ENCODE measurements at regions not wholly inside any gene's neighbourhood (a gene's known extent, or its start where the extent isn't known, plus 50 kb on each side); places are given as distances from the start of the nearest gene placed in this dataset.

DNA sequence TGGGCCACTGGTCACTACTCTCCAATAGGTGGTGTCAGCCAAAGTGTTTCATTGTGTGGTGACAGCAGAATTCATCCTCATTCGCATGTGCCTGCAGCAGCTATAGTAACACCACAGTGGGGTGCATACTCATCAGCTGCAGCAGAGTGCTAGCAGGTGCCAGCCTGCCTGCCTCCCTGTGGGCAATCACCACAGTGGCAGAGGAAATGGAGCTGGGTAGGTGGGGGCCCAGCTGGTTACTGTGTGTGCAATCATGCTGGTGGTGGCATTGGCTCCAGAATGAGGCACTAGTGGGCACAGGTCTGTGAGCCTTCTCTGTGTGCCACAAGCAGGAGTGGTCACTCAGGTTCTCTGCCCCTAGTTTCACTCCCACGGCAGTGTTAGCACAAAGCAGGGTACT lies 579.2 kb downstream of the PTPRC start:
- H2AFZ ChIP-seq (ENCODE audit: control insufficient read depth, low read depth, low read length), result no peak overlapping the region
- ChIA-PET POLR2A (interaction anchor here (1.1 kb wide), 1 partner anchor 30 kb away, joined by 3 read pairs; no protein-coding TSS in a partner anchor), CTCF (no interaction called here), SMC1A (ENCODE audit: uncharacterized antibody, unreplicated experiment) (interaction anchor here (1.1 to 1.9 kb wide), 5 partner anchors 8 to 16 kb away, joined by 3 to 5 read pairs (median 4); no protein-coding TSS in a partner anchor), RAD21 (ENCODE audit: unreplicated experiment) (interaction anchor here (1.9 kb wide), 1 partner anchor 44 kb away, joined by 4 read pairs; no protein-coding TSS in a partner anchor)
- in situ Hi-C loops (cut with MboI), result no loop called here
- no peak overlapping the region for H3K4me3 ChIP-seq
- no peaks in the 10 kb centered on the region for H4K20me1 ChIP-seq (ENCODE audit: control insufficient read depth, insufficient read depth)
- TF ChIP-seq IRF4 (IDR thresholded peaks at IDR 0.05; ENCODE audit: low read depth, low read length) (no peak), CREB1 (IDR thresholded peaks at IDR 0.05; ENCODE audit: low read depth) (no peak), CHD1 (IDR thresholded peaks at IDR 0.05; ENCODE audit: low read depth, low read length) (no peak), EZH2 (IDR thresholded peaks at IDR 0.05; ENCODE audit: borderline replicate concordance, control insufficient read depth, low read depth, low read length) (no peak), LARP7 (IDR thresholded peaks at IDR 0.05) (no peak), ZNF217 (IDR thresholded peaks at IDR 0.05) (no peak)
- BruUV-seq (replicated peaks), result no TSS peak
- DNase-seq (ENCODE audit: low read depth, low spot score) (no peak), ATAC-seq (peak; percentile 19; the same call in 1 of the 3 replicates), FAIRE-seq (no peak)
- H3K9me3 ChIP-seq (replicated peaks; ENCODE audit: control insufficient read depth, insufficient read depth, low read length), result no peaks in the 10 kb centered on the region
- WGBS (ENCODE audit: insufficient coverage, insufficient replicate concordance, low lambda C conversion rate, missing lambda C conversion rate), result 54% methylated on average over 2 of the region's 2 CpGs
- H3K27ac ChIP-seq (ENCODE audit: control insufficient read depth, insufficient read depth), result no peak overlapping the region
- no peaks in the 10 kb centered on the region for H3K79me2 ChIP-seq (ENCODE audit: control insufficient read depth, insufficient read depth, low read length)
- no peaks in the 10 kb centered on the region for H3K4me1 ChIP-seq (ENCODE audit: control insufficient read depth, insufficient read depth, low read length)
- no peak overlapping the region for H3K4me2 ChIP-seq (ENCODE audit: control insufficient read depth, insufficient read depth)
- H3K36me3 ChIP-seq (ENCODE audit: control insufficient read depth in 2 of 2, insufficient read depth in 2 of 2, low read length in 1 of 2), result no peaks in the 10 kb centered on the region
- H3K9ac ChIP-seq (ENCODE audit: control insufficient read depth, insufficient read depth, low read length), result no peak overlapping the region
- H3K27me3 ChIP-seq (replicated peaks in 1 of 2; ENCODE audit: control insufficient read depth in 2 of 2, insufficient read depth in 2 of 2, low read length in 1 of 2), result no peaks in the 10 kb centered on the region
- intact Hi-C loops (cut with micrococcal nuclease; ENCODE audit: unreplicated experiment), result no loop called here

DNA sequence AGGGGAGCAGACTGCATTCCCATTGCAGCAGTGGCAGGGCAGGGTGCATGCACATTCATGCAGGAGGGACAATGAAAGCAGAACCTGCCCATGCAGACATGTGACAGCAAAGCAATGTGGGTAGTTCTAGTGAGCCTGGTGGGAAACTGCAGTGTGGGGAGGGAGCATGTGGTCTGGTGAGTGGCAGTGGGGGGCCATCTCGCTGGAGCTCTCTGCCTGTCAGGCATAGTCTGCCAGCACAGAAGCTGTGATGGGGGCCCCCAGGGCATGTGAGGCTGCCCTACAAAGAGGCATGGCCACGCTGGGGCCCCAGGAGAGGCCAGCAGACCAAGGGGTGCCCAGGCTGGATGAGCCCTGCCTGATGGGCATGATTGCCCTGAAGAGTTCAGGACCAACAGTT lies 579.7 kb downstream of the PTPRC start:
- H3K27me3 ChIP-seq (replicated peaks in 1 of 2; ENCODE audit: control insufficient read depth in 2 of 2, insufficient read depth in 2 of 2, low read length in 1 of 2), result no peaks in the 10 kb centered on the region
- RAD21 ChIA-PET (ENCODE audit: unreplicated experiment), result interaction anchor here (1.9 kb wide), 1 partner anchor 45 kb away, joined by 4 read pairs; no protein-coding TSS in a partner anchor
- no peak overlapping the region for H3K4me2 ChIP-seq (ENCODE audit: control insufficient read depth, insufficient read depth)
- H3K4me1 ChIP-seq (ENCODE audit: control insufficient read depth, insufficient read depth, low read length), result no peaks in the 10 kb centered on the region
- H3K9me3 ChIP-seq (replicated peaks; ENCODE audit: control insufficient read depth, insufficient read depth, low read length), result no peaks in the 10 kb centered on the region
- CTCF ChIA-PET, result no interaction called here
- no TSS peak for BruUV-seq (replicated peaks)
- in situ Hi-C loops (cut with MboI), result no loop called here
- no peak for FAIRE-seq
- no peaks in the 10 kb centered on the region for H3K79me2 ChIP-seq (ENCODE audit: control insufficient read depth, insufficient read depth, low read length)
- intact Hi-C loops (cut with micrococcal nuclease; ENCODE audit: unreplicated experiment), result no loop called here
- no peak for TF ChIP-seq ESRRA (IDR thresholded peaks at IDR 0.05; ENCODE audit: low read length)
- TF ChIP-seq CEBPZ (IDR thresholded peaks at IDR 0.05; ENCODE audit: low read depth, low read length), result no peak
- no peak for TF ChIP-seq SUZ12 (IDR thresholded peaks at IDR 0.05; ENCODE audit: unreplicated experiment)
- no peak for TF ChIP-seq YY1 (IDR thresholded peaks at IDR 0.05; ENCODE audit: low read depth, low read length)
- TF ChIP-seq BCL11A (IDR thresholded peaks at IDR 0.05; ENCODE audit: low read depth, low read length), result no peak
- TF ChIP-seq PAX8 (IDR thresholded peaks at IDR 0.05), result no peak
- TF ChIP-seq NFYA (IDR thresholded peaks at IDR 0.05; ENCODE audit: borderline replicate concordance, low read depth, low read length), result no peak
- TF ChIP-seq POU2F2 (IDR thresholded peaks at IDR 0.05; ENCODE audit: borderline replicate concordance, low read depth, low read length), result no peak
- H4K20me1 ChIP-seq (ENCODE audit: control insufficient read depth, insufficient read depth), result no peaks in the 10 kb centered on the region
- H3K9ac ChIP-seq (ENCODE audit: control insufficient read depth, insufficient read depth, low read length), result no peak overlapping the region
- H2AFZ ChIP-seq (ENCODE audit: control insufficient read depth, low read depth, low read length), result no peak overlapping the region
- no peak overlapping the region for H3K4me3 ChIP-seq
- H3K27ac ChIP-seq (ENCODE audit: control insufficient read depth, insufficient read depth), result no peak overlapping the region
- ATAC-seq, result no peak; the same call in 2 of the 3 replicates
- SMC1A ChIA-PET (ENCODE audit: uncharacterized antibody, unreplicated experiment), result interaction anchor here (1.1 to 1.9 kb wide), 3 partner anchors 9 to 17 kb away, joined by 3 to 5 read pairs (median 5); no protein-coding TSS in a partner anchor
- no peaks in the 10 kb centered on the region for H3K36me3 ChIP-seq (ENCODE audit: control insufficient read depth in 2 of 2, insufficient read depth in 2 of 2, low read length in 1 of 2)
- DNase-seq (ENCODE audit: low read depth, low spot score), result no peak
- POLR2A ChIA-PET, result interaction anchor here (1.1 kb wide), 1 partner anchor 31 kb away, joined by 3 read pairs; no protein-coding TSS in a partner anchor
- 0% methylated on average over 2 of the region's 2 CpGs for whole genome bisulfite sequencing (ENCODE audit: insufficient coverage, insufficient replicate concordance, low lambda C conversion rate, missing lambda C conversion rate)
